ENCODE measurements at regions not wholly inside any gene's neighbourhood (a gene's known extent, or its start where the extent isn't known, plus 50 kb on each side); places are given as distances from the start of the nearest gene placed in this dataset.

DNA sequence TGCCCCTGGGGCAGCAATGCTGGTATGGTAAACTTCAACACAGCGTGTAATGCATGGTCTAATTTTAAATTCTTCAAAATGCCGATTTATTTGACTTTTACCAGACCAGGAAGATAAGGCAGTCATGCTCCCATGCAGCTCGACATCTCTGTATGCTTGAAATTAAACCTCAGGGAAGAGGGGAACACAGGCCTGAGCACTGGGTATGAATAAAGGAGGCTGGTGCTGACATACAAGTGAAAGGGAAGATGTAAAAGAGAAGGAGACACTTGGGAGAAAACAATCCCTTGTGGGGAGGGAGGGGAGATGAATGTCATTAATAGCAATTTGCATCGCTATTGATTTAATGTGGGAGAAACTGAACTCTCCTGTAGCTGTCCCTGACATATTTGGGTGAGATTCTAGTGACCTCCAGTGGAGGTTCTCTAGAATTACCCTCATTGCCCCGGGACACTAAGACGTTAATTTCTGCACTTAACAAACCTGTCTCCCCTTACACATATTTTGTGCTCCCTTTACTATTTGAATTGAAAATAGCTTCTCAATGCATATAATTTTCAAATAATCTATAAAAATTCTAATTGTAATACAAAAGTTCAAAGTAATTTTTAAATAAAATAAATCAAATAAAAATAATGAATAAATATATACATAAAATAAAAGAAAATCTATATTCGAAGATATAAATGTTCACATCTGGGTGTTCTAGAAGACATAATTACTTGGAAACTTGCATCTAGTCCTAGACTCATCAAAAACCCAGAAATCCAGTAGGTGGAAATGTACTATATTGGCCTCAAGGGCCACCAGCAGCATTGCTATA is 283.1 kb downstream of the LMX1A start:
- peak; percentile 26 for DNase-seq

- DNase-seq, result no peak
Measured at GRCh38 chr1:165070675-165071074, 285.8 kb downstream of the LMX1A start.

- no peak for DNase-seq
Measured at GRCh38 chr1:165069829-165070228, 286.7 kb downstream of the LMX1A start.

GRCh38 chr1:165068741-165069140 is 287.8 kb downstream of the LMX1A start:
- no peak for DNase-seq

GRCh38 chr1:165067829-165068228 is 288.7 kb downstream of the LMX1A start:
- no peak for DNase-seq

DNA sequence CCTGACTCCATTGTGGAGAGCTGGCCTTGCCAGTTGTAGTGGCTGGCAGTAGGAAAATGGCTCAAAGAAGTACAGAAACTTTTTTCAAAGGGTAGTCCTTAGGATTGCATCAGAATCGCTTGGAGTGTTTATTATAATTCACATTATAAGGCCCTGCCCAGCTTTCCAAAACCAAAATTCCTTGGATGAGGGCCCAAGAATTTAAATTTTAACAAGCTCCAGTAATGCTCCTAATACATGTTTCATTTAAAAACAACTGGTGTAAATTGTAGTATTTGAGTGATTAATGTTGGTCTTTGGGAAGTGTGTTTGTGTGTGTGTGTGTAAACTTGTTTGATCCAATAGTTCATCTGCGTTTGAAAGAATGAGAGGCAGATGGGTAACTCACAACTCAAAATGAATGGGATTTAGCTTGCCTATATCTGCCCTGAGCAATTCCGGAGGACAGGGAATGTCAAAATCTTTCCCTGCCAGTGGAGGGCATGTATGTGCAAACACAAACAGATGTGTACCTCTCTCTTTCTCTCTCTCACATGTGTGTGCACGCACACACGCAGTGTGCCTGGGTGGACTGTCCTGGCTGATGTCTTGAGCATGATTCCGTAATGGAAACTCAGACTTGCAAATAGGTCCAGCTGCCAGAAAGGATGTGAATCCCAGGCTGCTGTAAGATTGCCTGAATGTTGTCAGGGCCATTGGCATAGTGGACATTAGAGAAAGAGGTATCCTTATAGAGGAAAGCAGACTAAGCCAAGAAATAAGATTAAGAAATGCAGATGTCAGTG is 293.1 kb downstream of the LMX1A start:
- DNase-seq, result no peak

DNA sequence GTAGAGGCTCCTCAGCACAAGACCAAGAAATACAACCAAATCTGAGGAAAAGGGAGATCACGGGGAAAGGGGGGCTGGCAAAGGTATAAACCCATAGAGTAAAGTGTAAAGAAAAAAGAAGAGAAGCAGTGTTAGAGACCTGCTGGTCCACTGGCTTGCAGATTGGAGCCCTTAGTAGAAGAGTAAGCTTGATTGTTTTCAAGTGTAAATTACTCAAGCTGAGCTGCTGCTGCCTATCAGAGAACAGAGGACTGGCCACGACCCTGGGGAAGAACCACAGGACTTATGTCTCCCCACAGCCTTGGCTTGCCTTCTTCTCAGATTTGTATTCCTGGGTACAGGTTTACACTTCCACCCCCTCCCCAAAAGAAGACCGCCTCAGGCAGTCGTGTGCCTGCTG is 294.2 kb downstream of the LMX1A start:
- no peak for DNase-seq

DNA sequence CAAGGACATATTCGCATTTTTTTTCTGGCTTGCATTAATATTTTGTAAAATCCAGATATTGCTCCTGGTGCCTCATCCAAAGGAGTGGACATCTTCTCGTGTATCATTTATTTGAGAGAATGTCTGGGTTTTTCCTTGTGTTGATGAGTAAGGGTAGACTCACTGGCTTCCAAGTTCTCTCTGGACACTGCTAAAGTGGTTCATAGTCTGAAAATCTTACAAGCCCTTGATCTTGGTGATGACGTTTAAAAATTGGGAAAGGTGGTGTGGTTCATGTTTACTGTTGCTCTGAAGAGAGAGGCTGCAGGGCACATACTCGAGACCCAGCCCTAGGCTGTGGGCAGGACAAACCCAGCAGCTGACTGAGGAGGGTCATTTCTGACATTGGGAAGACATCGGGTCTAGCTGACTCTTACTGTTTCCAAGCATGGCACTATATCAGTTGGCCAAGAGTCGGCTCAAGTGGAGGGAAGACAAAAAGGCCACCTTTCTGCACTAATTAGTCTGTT is 296.2 kb downstream of the LMX1A start:
- DNase-seq, result no peak

GRCh38 chr1:165057956-165058355 is 298.6 kb downstream of the LMX1A start:
- DNase-seq, result no peak

DNA sequence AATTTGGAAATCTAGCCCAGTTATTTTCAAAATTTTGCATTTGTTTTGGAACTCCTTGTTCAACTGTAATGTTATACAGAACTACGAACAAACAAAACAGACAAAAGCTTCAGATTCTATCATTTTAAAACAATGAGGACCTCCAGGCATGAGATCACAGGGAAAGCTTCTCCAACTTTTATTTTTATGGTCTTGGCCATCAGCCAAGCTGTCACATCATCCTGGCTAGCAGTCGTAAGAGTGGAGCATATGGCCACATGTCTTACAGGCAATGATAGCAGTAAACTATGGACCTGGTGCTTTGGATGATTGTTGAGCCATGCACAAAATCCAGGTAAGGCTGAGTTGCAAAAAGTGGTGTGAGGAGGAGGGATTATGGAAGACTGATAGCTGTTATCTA is 299.6 kb downstream of the LMX1A start:
- DNase-seq, result no peak

- no peak for DNase-seq
Measured at GRCh38 chr1:165055581-165055980, 300.9 kb downstream of the LMX1A start.

DNA sequence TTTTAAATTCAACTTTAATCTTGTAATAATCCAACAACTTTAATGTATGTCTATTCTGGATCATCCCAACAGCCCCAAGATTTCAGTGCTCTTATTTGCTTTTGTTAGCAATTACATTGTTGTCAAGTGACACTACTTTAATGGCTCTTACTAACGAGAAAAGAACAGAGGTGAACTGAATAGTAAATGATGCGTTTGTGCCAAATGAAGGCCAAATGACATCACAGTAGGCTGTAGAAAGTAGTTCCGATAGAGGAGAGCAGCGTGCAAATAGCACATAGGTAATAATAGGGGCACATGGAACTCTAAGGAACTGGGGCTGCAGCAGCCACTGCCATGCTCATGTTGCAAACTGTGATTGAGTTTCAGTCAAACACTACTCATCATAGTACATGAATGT is 301.9 kb downstream of the LMX1A start:
- DNase-seq, result no peak

GRCh38 chr1:165053351-165053750 is 303.2 kb downstream of the LMX1A start:
- no peak for DNase-seq

DNA sequence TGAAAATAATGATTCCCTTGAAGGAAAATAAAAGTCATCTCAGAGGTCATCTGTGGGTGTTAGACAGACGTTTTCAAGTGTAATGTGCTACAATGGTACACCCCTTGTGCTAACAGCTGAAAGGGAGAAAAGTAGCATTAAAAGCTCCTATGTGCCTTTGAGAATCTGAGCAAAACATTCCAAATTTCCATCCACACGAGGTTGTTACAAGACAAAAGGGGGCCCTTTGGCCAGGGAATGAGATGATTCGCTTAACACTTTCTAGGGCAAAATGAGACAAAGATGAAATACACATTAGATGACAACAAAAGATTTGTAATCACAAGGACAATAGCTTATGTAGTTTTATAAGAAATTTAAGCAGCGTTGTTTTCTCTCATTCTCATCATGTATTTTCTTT is 303.6 kb downstream of the LMX1A start:
- no peak for DNase-seq

DNA sequence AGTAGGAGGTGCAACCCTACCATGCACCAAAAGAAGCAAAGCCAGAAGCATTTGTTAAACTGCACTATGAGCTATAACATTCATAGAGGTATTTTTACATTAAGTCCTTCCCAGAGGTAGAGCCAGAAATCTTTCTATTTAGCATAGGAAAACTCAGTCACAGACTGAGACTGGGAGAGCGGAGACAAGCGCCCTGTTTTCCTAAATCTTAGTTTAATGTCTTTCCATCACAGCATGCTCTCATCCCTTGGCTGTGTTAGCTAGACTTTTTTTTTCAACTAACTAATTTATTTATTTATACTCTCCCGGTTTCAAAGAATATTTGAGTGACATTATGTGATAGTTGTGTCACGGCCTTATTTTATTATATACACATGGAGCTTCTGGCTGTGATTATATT is 304.1 kb downstream of the LMX1A start:
- no peak for DNase-seq

- DNase-seq, result no peak
Measured at GRCh38 chr1:165050246-165050645, 306.3 kb downstream of the LMX1A start.

GRCh38 chr1:165047994-165048393 is 308.5 kb downstream of the LMX1A start:
- no peak for DNase-seq

DNA sequence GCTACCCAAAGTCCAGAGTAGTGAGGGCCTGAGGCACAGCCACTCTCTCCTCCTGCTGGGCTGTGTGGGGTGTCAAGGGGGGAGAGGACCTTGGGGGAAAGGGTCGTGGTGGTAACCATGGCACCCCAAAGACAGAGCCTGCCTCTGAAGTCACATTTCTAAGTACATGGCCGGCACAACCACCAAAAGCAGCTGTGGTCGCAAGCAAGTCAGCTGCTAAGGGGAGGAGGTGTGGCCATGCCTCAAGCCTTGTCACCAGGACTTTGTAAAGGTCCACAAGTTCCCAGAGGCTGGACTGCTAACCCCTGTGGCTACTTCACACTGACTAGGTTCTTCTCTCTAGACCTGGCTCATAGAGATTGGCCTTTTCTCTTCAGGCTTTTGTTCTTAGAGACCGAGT is 310.6 kb downstream of the LMX1A start:
- DNase-seq, result no peak

GRCh38 chr1:165040641-165041040 is 315.9 kb downstream of the LMX1A start:
- no peak for DNase-seq

DNA sequence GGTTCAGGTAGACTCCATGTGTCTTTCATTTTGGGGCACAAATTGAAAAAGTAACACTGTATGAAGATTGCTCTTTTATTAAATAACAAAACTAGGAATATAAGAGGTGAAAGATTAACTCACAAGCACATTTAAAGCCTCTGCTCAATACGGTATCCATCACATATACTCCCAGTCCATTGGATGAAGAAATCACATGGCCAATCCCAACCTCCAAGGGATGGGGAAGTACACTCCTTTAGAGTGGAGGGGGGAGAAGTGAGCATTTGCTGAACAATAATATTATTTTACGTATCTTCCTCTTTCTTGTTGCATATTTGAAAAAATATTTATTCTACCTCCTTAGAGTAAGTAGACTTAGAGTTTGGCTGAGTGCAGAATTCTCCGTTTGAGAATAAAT is 316.5 kb downstream of the LMX1A start:
- DNase-seq, result no peak

- DNase-seq, result no peak
Measured at GRCh38 chr1:165036403-165036802, 320.1 kb downstream of the LMX1A start.

- no peak for DNase-seq
Measured at GRCh38 chr1:165034136-165034809, 322.2 kb downstream of the LMX1A start.

DNA sequence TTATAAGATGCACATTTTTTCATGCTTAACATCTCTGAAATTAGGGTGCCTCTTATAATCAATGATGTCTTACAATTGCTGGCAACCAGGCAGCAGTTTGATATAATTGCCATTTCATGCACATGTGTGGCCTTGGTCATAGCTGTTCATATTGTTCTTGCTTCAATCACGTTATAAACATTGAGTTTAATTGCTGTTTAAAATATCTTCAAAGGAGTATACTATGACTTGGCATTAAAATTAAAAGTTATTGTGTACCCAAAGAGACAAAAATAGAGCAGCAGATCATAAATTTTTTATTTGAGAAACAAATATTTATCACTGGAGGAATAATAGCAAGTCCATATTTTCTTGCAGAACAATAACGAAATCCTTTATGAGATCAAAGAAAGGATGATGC is 325.5 kb downstream of the LMX1A start:
- no peak for DNase-seq

- DNase-seq, result no peak
Measured at GRCh38 chr1:165025805-165026204, 330.7 kb downstream of the LMX1A start.

Data from kidney glomerular epithelial cell (primary cell).